SK-N-SH treated with all-trans-retinoic acid at 6 μM for 48 hours (cell line): ENCODE measurements at regions not wholly inside any gene's neighbourhood (a gene's known extent, or its start where the extent isn't known, plus 50 kb on each side); places are given as distances from the start of the nearest gene placed in this dataset.

ENCODE experiments used
- ATAC-seq: fragments of 200-7000 bp; cut with Tn5 transposase; 3 replicates; pipeline ENCODE4 v1.9.1; 2020; ENCODE audit warnings: mild to moderate bottlenecking, moderate library complexity
- ARNTL ChIP-seq: fragments of 450-650 bp; formaldehyde crosslinking; IDR thresholded peaks from 2 replicates; pipeline ENCODE4 v1.5.0; 2020; ENCODE audit warnings: low read depth, mild to moderate bottlenecking, moderate library complexity, borderline replicate concordance
- BACH2 ChIP-seq: fragments of 250-450 bp; sonication (Bioruptor Pico); IDR thresholded peaks from 2 replicates; pipeline ENCODE4 v1.9.0; 2021; ENCODE audit warnings: mild to moderate bottlenecking, borderline replicate concordance
- CSDC2 ChIP-seq: fragments of 250-450 bp; sonication (Bioruptor Pico); IDR thresholded peaks from 2 replicates; pipeline ENCODE4 v1.5.0; 2020; ENCODE audit warnings: mild to moderate bottlenecking, moderate library complexity
- CSRNP3 ChIP-seq: fragments of 250-450 bp; sonication (Bioruptor Pico); IDR thresholded peaks from 2 replicates; pipeline ENCODE4 v1.5.1; 2021; ENCODE audit warnings: mild to moderate bottlenecking, moderate library complexity
- ESRRG ChIP-seq: fragments of 250-450 bp; sonication (Bioruptor Pico); IDR thresholded peaks from 2 replicates; pipeline ENCODE4 v1.6.1; 2021; ENCODE audit warnings: mild to moderate bottlenecking
- ISL1 ChIP-seq: fragments of 250-450 bp; sonication (Bioruptor Pico); IDR thresholded peaks from 2 replicates; pipeline ENCODE4 v2.1.2; 2022; ENCODE audit warnings: mild to moderate bottlenecking, moderate library complexity
- OSR1 ChIP-seq: fragments of 250-450 bp; sonication (Bioruptor Pico); IDR thresholded peaks from 2 replicates; pipeline ENCODE4 v1.8.0; 2022; ENCODE audit warnings: moderate library complexity, mild to moderate bottlenecking, inconsistent platforms
- PPARA ChIP-seq: fragments of 250-450 bp; sonication (Bioruptor Pico); IDR thresholded peaks from 2 replicates; pipeline ENCODE4 v1.5.0; 2020; ENCODE audit warnings: mild to moderate bottlenecking, borderline replicate concordance
- SNAI2 ChIP-seq: fragments of 250-450 bp; sonication (Bioruptor Pico); IDR thresholded peaks from 2 replicates; pipeline ENCODE4 v1.5.0; 2020; ENCODE audit warnings: mild to moderate bottlenecking, moderate library complexity
- TCF4 ChIP-seq: fragments of 250-450 bp; sonication (Bioruptor Pico); IDR thresholded peaks from 2 replicates; pipeline ENCODE4 v1.8.0; 2021; ENCODE audit warnings: mild to moderate bottlenecking, moderate library complexity, borderline replicate concordance
- ZC3H10 ChIP-seq: fragments of 250-450 bp; sonication (Bioruptor Pico); IDR thresholded peaks from 2 replicates; pipeline ENCODE4 v1.5.1; 2021; ENCODE audit warnings: mild to moderate bottlenecking, moderate library complexity
- ZFP3 ChIP-seq: fragments of 250-450 bp; sonication (Bioruptor Pico); IDR thresholded peaks from 2 replicates; pipeline ENCODE4 v1.5.0; 2020; ENCODE audit warnings: mild to moderate bottlenecking, moderate library complexity
- ZFP30 ChIP-seq: fragments of 450-650 bp; formaldehyde crosslinking; IDR thresholded peaks from 2 replicates; pipeline ENCODE4 v1.5.0; 2022; ENCODE audit warnings: mild to moderate bottlenecking, moderate library complexity
- ZNF565 ChIP-seq: fragments of 450-650 bp; formaldehyde crosslinking; conservative IDR thresholded peaks from 2 replicates; pipeline ENCODE4 v1.5.0; 2020; ENCODE audit warnings: low read depth, mild to moderate bottlenecking, moderate library complexity
- ZNF70 ChIP-seq: fragments of 450-650 bp; formaldehyde crosslinking; IDR thresholded peaks from 2 replicates; pipeline ENCODE4 v1.5.0; 2020; ENCODE audit warnings: mild to moderate bottlenecking, moderate library complexity
- ZNF8 ChIP-seq: fragments of 450-650 bp; formaldehyde crosslinking; IDR thresholded peaks from 2 replicates; pipeline ENCODE4 v1.5.0; 2020; ENCODE audit warnings: mild to moderate bottlenecking, moderate library complexity
- TF ChIP-seq, protein P1 (sequence below): fragments of 250-450 bp; sonication (Bioruptor Pico); IDR thresholded peaks from 2 replicates; pipeline ENCODE4 v1.5.0; 2020; ENCODE audit warnings: mild to moderate bottlenecking, moderate library complexity
- TF ChIP-seq, protein P2 (sequence below): fragments of 250-450 bp; sonication (Bioruptor Pico); IDR thresholded peaks from 2 replicates; pipeline ENCODE4 v1.5.1; 2020; ENCODE audit warnings: low read depth, mild to moderate bottlenecking, moderate library complexity
- TF ChIP-seq, protein P3 (sequence below): fragments of 250-450 bp; sonication (Bioruptor Pico); IDR thresholded peaks from 2 replicates; pipeline ENCODE4 v1.8.0; 2020; ENCODE audit warnings: mild to moderate bottlenecking, moderate library complexity, borderline replicate concordance

- TF ChIP-seq PPARA (CRISPR knock-in tag) (no peak), ZFP3 (CRISPR knock-in tag) (no peak)
- ATAC-seq: no peak
Measured at GRCh38 chr6:113104951-113105350, 752.2 kb upstream of the MARCKS start.

- ATAC-seq: no peak
- TF ChIP-seq ZNF70 (CRISPR knock-in tag) (no peak), PPARA (CRISPR knock-in tag) (no peak), CSDC2 (no peak), ZNF565 (CRISPR knock-in tag) (no peak), BACH2 (CRISPR knock-in tag) (no peak), ZC3H10 (CRISPR knock-in tag) (no peak), TCF4 (CRISPR knock-in tag) (no peak), ZFP3 (CRISPR knock-in tag) (no peak), ISL1 (no peak), ZFP30 (CRISPR knock-in tag) (no peak), ESRRG (CRISPR knock-in tag) (no peak), OSR1 (no peak), ARNTL (CRISPR knock-in tag) (no peak), SNAI2 (CRISPR knock-in tag) (no peak)
- TF ChIP-seq, protein P1, sequence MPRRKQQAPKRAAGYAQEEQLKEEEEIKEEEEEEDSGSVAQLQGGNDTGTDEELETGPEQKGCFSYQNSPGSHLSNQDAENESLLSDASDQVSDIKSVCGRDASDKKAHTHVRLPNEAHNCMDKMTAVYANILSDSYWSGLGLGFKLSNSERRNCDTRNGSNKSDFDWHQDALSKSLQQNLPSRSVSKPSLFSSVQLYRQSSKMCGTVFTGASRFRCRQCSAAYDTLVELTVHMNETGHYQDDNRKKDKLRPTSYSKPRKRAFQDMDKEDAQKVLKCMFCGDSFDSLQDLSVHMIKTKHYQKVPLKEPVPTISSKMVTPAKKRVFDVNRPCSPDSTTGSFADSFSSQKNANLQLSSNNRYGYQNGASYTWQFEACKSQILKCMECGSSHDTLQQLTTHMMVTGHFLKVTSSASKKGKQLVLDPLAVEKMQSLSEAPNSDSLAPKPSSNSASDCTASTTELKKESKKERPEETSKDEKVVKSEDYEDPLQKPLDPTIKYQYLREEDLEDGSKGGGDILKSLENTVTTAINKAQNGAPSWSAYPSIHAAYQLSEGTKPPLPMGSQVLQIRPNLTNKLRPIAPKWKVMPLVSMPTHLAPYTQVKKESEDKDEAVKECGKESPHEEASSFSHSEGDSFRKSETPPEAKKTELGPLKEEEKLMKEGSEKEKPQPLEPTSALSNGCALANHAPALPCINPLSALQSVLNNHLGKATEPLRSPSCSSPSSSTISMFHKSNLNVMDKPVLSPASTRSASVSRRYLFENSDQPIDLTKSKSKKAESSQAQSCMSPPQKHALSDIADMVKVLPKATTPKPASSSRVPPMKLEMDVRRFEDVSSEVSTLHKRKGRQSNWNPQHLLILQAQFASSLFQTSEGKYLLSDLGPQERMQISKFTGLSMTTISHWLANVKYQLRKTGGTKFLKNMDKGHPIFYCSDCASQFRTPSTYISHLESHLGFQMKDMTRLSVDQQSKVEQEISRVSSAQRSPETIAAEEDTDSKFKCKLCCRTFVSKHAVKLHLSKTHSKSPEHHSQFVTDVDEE (CRISPR knock-in tag): no peak
- TF ChIP-seq, protein P2, sequence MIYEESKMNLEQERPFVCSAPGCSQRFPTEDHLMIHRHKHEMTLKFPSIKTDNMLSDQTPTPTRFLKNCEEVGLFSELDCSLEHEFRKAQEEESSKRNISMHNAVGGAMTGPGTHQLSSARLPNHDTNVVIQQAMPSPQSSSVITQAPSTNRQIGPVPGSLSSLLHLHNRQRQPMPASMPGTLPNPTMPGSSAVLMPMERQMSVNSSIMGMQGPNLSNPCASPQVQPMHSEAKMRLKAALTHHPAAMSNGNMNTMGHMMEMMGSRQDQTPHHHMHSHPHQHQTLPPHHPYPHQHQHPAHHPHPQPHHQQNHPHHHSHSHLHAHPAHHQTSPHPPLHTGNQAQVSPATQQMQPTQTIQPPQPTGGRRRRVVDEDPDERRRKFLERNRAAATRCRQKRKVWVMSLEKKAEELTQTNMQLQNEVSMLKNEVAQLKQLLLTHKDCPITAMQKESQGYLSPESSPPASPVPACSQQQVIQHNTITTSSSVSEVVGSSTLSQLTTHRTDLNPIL (CRISPR knock-in tag): no peak
- TF ChIP-seq, protein P3, sequence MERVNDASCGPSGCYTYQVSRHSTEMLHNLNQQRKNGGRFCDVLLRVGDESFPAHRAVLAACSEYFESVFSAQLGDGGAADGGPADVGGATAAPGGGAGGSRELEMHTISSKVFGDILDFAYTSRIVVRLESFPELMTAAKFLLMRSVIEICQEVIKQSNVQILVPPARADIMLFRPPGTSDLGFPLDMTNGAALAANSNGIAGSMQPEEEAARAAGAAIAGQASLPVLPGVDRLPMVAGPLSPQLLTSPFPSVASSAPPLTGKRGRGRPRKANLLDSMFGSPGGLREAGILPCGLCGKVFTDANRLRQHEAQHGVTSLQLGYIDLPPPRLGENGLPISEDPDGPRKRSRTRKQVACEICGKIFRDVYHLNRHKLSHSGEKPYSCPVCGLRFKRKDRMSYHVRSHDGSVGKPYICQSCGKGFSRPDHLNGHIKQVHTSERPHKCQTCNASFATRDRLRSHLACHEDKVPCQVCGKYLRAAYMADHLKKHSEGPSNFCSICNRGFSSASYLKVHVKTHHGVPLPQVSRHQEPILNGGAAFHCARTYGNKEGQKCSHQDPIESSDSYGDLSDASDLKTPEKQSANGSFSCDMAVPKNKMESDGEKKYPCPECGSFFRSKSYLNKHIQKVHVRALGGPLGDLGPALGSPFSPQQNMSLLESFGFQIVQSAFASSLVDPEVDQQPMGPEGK (CRISPR knock-in tag): no peak
Measured at GRCh38 chr6:113110211-113110610, 746.9 kb upstream of the MARCKS start.

DNA sequence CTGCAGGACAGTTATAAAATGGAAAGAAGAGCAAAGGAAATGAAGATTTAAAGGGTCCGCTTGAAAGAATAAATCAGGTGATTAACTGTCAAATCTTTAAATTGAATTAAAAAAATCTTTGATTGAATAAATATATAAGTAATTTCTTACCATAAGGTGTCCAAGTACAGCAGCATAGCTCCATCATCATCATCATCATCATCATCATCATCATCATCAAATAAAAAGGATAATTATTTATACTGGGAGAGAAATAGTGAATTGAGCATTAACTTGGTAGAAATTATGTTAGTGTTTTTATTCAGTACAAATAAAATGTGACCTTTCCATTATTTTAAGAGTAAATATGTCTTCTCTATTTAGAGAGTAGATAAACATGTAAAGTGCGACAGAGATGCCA lies 745.6 kb upstream of the MARCKS start:
- TF ChIP-seq ESRRG (CRISPR knock-in tag) (no peak), TCF4 (CRISPR knock-in tag) (no peak)
- TF ChIP-seq, protein P1 (CRISPR knock-in tag): no peak
- ATAC-seq: no peak

GRCh38 chr6:113112086-113112485 lies 745.1 kb upstream of the MARCKS start:
- ATAC-seq: no peak
- TF ChIP-seq ZNF8 (CRISPR knock-in tag) (no peak), ZFP30 (CRISPR knock-in tag) (no peak), OSR1 (no peak)

DNA sequence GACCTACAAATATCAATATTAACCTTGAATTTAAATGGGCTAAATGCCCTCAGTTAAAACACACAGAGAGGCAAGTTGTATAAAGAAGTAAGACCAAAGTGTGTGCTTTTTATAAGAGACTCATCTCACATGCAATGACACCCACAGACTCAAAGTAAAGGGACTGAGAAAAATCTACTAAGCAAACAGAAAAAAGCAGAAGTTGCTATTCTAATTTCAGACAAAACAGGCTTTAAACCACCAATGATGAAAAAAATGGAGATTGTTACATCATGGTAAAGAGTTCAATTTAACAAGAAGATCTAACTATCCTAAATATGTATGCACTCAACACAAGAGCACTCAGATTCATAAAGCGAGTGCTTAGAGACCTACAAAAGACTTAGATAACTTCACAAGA lies 741.9 kb upstream of the MARCKS start:
- no peak for ATAC-seq
- TF ChIP-seq ZNF70 (CRISPR knock-in tag) (no peak), ZC3H10 (CRISPR knock-in tag) (no peak), BACH2 (CRISPR knock-in tag) (no peak), PPARA (CRISPR knock-in tag) (no peak), CSRNP3 (CRISPR knock-in tag) (no peak)
- TF ChIP-seq, protein P1 (CRISPR knock-in tag): no peak
